ENCODE measurements at regions not wholly inside any gene's neighbourhood (a gene's known extent, or its start where the extent isn't known, plus 50 kb on each side); places are given as distances from the start of the nearest gene placed in this dataset.

DNA sequence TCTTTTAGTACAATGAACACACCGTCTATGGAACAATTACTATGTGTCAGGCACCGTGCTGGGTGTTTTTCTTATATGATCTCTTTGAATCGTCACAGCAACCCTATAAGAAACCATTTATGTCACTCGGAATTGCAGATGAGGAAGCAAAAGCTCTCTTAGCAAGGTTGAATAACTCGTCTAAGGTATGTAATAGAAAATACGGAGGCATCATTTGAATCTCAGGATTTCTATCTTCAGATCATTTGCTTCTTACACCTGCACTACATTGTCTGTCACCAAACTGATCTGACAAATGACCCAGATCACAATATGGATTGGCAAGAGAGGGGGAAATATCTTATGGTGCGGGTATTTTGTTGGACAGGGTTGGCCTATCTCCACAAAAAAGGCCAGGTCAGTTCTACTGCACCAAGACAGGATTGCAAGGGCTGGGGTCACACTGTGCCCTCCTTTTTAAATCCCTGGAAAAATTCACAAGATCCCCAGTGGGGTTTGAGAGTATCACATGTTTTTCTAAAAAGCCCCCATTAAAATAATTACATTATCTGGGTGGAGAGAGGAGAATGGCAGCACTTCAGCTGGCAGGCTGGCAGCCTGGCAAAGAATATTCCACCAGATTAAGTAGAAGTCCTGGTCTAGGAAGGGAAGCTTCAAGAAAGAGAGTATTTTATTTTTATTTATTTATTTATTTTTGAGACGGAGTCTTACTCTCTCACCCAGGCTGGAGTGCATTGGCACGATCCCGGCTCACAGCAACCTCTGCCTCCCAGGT lies 110.7 kb upstream of the CLMP start:
- no peak for TF ChIP-seq ZSCAN5A (CRISPR knock-in tag; IDR thresholded peaks at IDR 0.05; ENCODE audit: borderline replicate concordance)
- no peak for TF ChIP-seq STAT6 (CRISPR knock-in tag; IDR thresholded peaks at IDR 0.05; ENCODE audit: borderline replicate concordance)
- TF ChIP-seq YY1 (IDR thresholded peaks at IDR 0.05; ENCODE audit: insufficient read depth, insufficient replicate concordance, low read depth, low read length) = no peak
- TF ChIP-seq MIXL1 (CRISPR knock-in tag; IDR thresholded peaks at IDR 0.05) = no peak
- no peak for TF ChIP-seq ERF (CRISPR knock-in tag; IDR thresholded peaks at IDR 0.05)
- TF ChIP-seq MTA3 (CRISPR knock-in tag; IDR thresholded peaks at IDR 0.05) = no peak
- TF ChIP-seq, protein P1, sequence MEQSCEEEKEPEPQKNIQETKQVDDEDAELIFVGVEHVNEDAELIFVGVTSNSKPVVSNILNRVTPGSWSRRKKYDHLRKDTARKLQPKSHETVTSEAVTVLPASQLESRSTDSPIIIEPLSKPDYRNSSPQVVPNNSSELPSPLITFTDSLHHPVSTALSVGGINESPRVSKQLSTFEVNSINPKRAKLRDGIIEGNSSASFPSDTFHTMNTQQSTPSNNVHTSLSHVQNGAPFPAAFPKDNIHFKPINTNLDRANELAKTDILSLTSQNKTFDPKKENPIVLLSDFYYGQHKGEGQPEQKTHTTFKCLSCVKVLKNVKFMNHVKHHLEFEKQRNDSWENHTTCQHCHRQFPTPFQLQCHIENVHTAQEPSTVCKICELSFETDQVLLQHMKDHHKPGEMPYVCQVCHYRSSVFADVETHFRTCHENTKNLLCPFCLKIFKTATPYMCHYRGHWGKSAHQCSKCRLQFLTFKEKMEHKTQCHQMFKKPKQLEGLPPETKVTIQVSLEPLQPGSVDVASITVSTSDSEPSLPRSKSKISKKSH (CRISPR knock-in tag; IDR thresholded peaks at IDR 0.05; ENCODE audit: borderline replicate concordance) = no peak
- no peak for TF ChIP-seq CTCF (CRISPR knock-in tag; IDR thresholded peaks at IDR 0.05)

All from HepG2 (cell line).